G401.6 (cell line): ENCODE measurements at regions not wholly inside any gene's neighbourhood (a gene's known extent, or its start where the extent isn't known, plus 50 kb on each side); places are given as distances from the start of the nearest gene placed in this dataset.

Experiments used
- FAIRE-seq: peaks from 2 replicates; lab custom pipeline; 2012; peaks lifted over from hg19 to GRCh38; lab: Jason Lieb, UNC

GRCh38 chr15:96415513-96416217 is 85.2 kb downstream of the NR2F2 start:
- no peak for FAIRE-seq

- FAIRE-seq, result no peak
These were observed 85.9 kb downstream of the NR2F2 start for GRCh38 chr15:96416218-96416933.

- FAIRE-seq, result no peak
These were observed 86.6 kb downstream of the NR2F2 start for GRCh38 chr15:96416934-96417759.

GRCh38 chr15:96417760-96418130 is 87.2 kb downstream of the NR2F2 start:
- no peak for FAIRE-seq

- FAIRE-seq, result no peak
These were observed 87.6 kb downstream of the NR2F2 start for GRCh38 chr15:96418146-96418545.

GRCh38 chr15:96421178-96421601 is 90.7 kb downstream of the NR2F2 start:
- no peak for FAIRE-seq

- FAIRE-seq, result no peak
These were observed 91.6 kb downstream of the NR2F2 start for GRCh38 chr15:96422125-96422524.

- FAIRE-seq, result no peak
These were observed 94.2 kb downstream of the NR2F2 start for GRCh38 chr15:96424674-96425073.

GRCh38 chr15:96428742-96429141 is 98.2 kb downstream of the NR2F2 start:
- no peak for FAIRE-seq

GRCh38 chr15:96431786-96432185 is 101.3 kb downstream of the NR2F2 start:
- no peak for FAIRE-seq

- no peak for FAIRE-seq
These were observed 104.5 kb downstream of the NR2F2 start for GRCh38 chr15:96435022-96435421.

- no peak for FAIRE-seq
These were observed 105.3 kb downstream of the NR2F2 start for GRCh38 chr15:96435841-96436240.

- FAIRE-seq, result no peak
These were observed 110.5 kb downstream of the NR2F2 start for GRCh38 chr15:96440978-96441377.

- FAIRE-seq, result no peak
These were observed 111.6 kb downstream of the NR2F2 start for GRCh38 chr15:96442076-96442475.

- FAIRE-seq, result no peak
These were observed 114.4 kb downstream of the NR2F2 start for GRCh38 chr15:96444865-96445264.

GRCh38 chr15:96448923-96449322 is 118.4 kb downstream of the NR2F2 start:
- FAIRE-seq, result no peak

GRCh38 chr15:96457841-96458240 is 127.3 kb downstream of the NR2F2 start:
- no peak for FAIRE-seq

GRCh38 chr15:96460106-96460505 is 129.6 kb downstream of the NR2F2 start:
- FAIRE-seq, result no peak

- no peak for FAIRE-seq
These were observed 132.6 kb downstream of the NR2F2 start for GRCh38 chr15:96462768-96463750.

- FAIRE-seq, result no peak
These were observed 136.0 kb downstream of the NR2F2 start for GRCh38 chr15:96466389-96466947.

- no peak for FAIRE-seq
These were observed 137.5 kb downstream of the NR2F2 start for GRCh38 chr15:96468036-96468435.
